K562 (cell line): ENCODE measurements at regions not wholly inside any gene's neighbourhood (a gene's known extent, or its start where the extent isn't known, plus 50 kb on each side); places are given as distances from the start of the nearest gene placed in this dataset.

Experiments used
- BRCA1 ChIP-seq, 2 experiments: fragments of 450-650 bp in 1 of 2; sonication (generic) in 1 of 2; formaldehyde crosslinking in 1 of 2; IDR thresholded peaks; 2 replicates each; pipeline versions ENCODE4 v1.5.0 to v1.6.1; 2017 to 2020; ENCODE audit warnings: mild to moderate bottlenecking in 1 of 2, missing genetic modification reagents in 1 of 2
- CTCF ChIP-seq, 3 experiments: IDR thresholded peaks in 2 of 3; conservative IDR thresholded peaks in 1 of 3; 2 replicates each; pipeline ENCODE4 v1.5.1; 2011 to 2012; ENCODE audit warnings: low read length in 3 of 3, mild to moderate bottlenecking in 3 of 3, control low read depth in 2 of 3, improper control_type of control experiment in 1 of 3, inconsistent platforms in 1 of 3, low read depth in 1 of 3, mixed read lengths in 1 of 3, moderate library complexity in 1 of 3; ENCODE audit not compliant: insufficient read depth in 2 of 3
- EGR1 ChIP-seq: fragments of 450-650 bp; conservative IDR thresholded peaks from 2 replicates; pipeline ENCODE4 v1.6.1; 2017; ENCODE audit warnings: mild to moderate bottlenecking
- JUND ChIP-seq, 2 experiments: IDR thresholded peaks; 2 replicates in 1 of 2; 3 replicates in 1 of 2; pipeline ENCODE4 v1.6.1; 2011; ENCODE audit warnings: borderline replicate concordance in 2 of 2, low read depth in 2 of 2, low read length in 2 of 2, improper control_type of control experiment in 1 of 2, missing biosample characterization in 1 of 2, missing genetic modification characterization in 1 of 2, missing genetic modification reagents in 1 of 2
- KDM5B ChIP-seq: fragments of 200-600 bp; sonication (generic); IDR thresholded peaks from 2 replicates; pipeline ENCODE4 v1.6.1; 2012; ENCODE audit warnings: low read depth, mild to moderate bottlenecking, moderate library complexity, low read length, control low read depth, inconsistent platforms; ENCODE audit not compliant: insufficient replicate concordance
- POLR2AphosphoS5 ChIP-seq: IDR thresholded peaks from 2 replicates; pipeline ENCODE4 v1.6.1; 2011; ENCODE audit warnings: mild to moderate bottlenecking, low read depth, low read length, moderate library complexity; ENCODE audit not compliant: control insufficient read depth, insufficient read depth

GRCh38 chr7:138237995-138238394 is 161.7 kb downstream of the AKR1D1 start:
- TF ChIP-seq CTCF (IDR thresholded peaks at IDR 0.05 in 2 of 3, conservative IDR thresholded peaks at IDR 0.05 in 1 of 3; ENCODE audit: insufficient read depth in 2 of 3, low read depth in 1 of 3, low read length in 3 of 3) (no peak), EGR1 (no peak), KDM5B (no peak), POLR2AphosphoS5 (no peak), BRCA1 (IDR thresholded peaks at IDR 0.05) (no peak), BRCA1 (CRISPR knock-in tag; IDR thresholded peaks at IDR 0.05) (no peak), JUND (IDR thresholded peaks at IDR 0.05; ENCODE audit: borderline replicate concordance, low read depth, low read length) (no peak), JUND (tag; IDR thresholded peaks at IDR 0.05; ENCODE audit: borderline replicate concordance, low read depth, low read length) (no peak)
